HG03520 (cell line): ENCODE measurements at regions not wholly inside any gene's neighbourhood (a gene's known extent, or its start where the extent isn't known, plus 50 kb on each side); places are given as distances from the start of the nearest gene placed in this dataset.

Experiments used
- ATAC-seq: cut with Tn5 transposase; IDR thresholded peaks from one replicate; pipeline ENCODE4 v1.9.1; 2021; ENCODE audit warnings: mild to moderate bottlenecking, moderate library complexity; ENCODE audit not compliant: unreplicated experiment

DNA sequence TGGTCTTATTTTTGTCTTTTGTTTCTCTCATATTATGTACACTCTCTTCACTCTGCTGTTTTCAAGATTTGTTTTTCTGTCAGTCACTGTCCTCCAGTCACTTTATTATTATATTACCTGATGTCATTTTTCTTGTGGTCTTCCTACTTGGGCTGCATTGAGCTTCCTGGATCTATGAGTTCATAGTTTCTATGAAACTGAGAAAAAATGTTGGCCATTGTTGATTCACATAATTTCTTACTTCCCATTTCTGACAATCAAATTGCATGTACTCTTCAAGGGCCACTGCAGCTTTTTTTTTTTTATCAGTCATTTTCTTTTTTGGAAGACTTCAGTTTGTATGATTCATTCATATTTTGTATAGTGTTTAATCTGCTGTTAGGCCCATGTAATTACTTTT is 1180.6 kb upstream of the GBE1 start:
- no peak for ATAC-seq

DNA sequence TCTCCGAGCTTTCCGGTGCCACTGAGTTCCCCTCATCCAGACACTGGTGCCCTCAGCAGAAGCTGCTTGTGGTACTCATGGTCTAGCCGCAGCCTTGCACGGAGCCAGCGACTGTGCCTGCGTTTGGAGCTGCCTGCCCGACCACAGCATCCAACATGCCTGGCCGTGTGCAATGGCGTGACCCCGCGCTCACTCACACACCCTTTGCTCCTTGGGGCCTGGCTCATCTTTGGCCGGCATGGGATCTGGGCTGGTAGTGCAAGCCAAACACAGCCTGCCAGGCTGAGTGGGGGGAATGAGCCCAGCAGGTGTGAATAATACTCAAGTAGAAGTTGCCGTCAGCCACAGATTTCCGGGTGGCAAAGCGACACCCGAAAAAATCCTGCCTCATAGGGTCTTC is 1178.7 kb upstream of the GBE1 start:
- no peak for ATAC-seq

DNA sequence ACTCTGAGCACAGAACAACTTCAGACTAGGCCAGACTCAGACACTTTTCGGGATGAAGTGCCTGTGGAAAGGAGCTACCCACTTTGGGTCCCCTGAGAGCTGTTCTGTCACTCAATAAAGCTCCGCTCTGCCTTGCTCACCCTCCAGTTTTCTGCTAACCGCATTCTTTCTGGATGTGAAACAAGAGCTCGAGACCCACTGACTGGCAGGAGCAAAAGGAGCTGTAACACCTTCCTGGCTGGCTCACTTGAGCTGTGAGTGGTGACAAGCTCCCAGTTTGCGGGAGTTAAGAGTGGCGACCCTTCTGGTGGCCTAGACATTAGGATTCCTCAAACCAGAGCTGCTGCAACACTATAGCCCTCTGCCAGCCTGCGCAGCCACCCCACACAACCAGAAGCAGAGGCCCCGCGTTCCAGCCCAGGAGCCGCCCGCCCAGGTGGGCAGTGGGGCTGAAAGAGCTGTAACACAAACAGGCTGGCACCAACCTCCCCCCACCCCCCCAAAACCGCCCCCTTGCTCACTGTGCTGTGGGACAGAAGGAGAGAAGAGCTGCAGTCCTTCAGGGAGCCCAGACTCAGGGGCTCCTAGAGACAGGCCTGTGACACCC is 1178.1 kb upstream of the GBE1 start:
- ATAC-seq, result no peak

DNA sequence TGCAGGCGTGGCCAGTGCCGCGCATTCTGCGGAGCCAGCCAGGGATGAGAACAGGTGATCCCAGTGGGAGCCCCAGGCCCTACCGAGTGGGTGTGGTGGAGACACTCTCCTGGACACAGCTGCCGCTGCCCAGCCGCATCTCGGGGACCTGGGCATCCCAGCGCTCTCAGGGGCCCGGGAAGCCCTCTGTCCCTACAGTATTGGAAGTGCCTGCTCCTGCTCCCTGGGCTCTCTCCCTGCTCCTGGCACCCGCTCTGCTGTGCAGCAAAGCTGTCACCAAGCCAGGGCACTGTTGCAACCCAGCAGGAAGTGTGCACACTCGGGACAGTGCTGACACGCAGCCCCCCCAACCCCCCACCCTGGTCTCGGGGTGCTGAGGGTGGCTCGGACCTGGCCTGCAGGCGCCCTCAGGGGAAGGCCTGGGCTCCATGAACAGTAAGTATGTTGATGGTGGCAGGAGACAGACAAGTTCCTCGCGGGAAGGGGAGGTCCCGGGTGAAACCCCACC is 1177.4 kb upstream of the GBE1 start:
- no peak for ATAC-seq

DNA sequence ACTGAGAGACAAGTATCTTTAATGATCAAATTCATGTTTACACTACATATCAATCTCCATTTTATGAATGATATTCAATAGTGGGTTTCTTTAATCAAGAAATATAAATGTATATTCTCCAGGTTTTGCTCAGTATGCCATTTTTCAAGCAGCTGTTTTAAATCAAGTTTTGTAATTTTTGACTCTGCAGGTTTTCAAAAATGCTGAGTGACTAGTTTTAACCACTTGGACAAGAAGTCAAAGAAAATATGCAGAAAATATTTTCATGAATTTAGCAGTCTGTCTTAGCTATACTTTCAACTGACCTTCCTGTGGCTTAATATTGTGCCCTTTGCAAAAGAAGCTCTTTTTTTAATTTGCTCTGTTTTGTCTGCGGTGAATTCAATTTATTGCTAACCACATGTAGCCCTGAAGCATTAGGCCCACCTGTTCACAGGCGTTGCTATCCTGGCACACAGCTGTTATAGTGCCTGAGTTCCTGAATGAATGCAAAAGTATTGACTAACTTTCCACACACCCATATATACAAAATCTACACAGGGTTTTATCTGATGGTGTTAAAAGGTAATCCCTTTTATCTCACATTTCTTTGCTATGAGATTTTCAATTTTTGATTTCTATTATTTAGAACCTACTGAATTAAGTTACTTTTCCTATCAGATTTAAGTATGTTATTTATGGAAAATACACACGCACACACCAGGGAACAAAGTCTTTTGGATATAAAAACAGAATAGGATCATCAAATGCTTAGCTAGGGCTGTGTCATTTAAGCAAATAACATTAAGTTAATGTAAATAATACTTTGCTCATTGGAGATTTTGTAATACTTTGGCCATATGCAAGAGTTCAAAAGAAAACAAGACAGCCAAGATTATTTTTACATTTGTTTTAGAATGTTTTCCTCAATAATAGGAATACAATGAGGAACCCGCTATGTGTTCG is 1166.1 kb upstream of the GBE1 start:
- no peak for ATAC-seq

DNA sequence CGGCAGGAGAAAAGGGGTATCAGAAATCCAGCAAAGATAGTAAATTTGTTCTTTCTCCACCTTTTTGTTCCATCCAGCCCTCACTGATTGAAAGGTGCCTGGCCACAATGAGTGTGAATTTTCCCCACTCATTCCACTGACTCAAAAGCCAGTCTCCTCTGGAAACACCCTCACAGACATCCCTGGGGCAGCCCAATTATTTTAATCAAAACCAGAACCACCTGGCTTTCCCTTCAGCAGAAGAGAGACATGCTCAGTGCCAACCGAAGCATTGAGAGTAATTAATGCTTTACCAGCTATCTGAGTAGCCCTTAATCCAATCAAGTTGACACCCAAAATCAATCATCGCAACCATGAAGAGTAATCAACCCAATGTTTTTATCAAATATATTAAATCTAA is 1129.6 kb upstream of the GBE1 start:
- ATAC-seq, result no peak

DNA sequence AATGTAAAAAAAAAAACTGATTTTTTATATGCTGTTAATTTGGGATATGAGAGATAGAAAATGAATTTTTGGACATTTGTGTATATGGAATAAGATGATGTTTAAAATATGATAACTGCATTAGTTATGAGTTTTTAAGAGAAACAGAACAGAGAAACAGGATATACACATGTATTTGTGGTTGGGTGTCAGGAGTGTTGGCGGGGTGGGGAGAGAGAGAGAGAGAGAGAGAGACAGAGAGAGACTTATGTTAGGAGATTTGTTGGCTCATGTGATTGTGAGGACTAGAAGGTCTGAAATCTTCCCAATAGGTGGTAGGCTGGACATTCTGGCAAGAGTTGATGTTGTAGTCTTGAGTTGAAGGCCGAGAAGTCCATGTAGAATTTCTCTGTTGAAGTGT is 1121.6 kb upstream of the GBE1 start:
- ATAC-seq, result no peak

DNA sequence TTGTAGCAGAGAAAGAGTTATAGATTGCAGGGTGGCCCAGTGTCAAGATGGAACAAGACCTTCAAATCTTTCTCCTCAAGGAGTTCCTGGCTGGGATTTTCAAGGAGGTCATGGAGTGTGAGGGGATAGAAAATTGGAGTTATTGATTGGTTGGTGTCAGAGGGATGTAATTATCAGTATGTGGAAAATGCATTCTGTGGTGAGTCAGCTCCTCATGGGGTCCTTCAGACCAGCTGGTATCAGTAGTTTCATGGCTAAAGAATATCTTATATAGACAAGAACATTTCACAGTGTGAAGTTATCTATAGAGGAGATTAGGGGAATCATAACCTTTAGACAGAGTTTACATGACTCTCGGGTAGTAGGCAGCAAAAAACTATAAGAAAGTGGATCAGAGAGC is 1114.0 kb upstream of the GBE1 start:
- no peak for ATAC-seq

DNA sequence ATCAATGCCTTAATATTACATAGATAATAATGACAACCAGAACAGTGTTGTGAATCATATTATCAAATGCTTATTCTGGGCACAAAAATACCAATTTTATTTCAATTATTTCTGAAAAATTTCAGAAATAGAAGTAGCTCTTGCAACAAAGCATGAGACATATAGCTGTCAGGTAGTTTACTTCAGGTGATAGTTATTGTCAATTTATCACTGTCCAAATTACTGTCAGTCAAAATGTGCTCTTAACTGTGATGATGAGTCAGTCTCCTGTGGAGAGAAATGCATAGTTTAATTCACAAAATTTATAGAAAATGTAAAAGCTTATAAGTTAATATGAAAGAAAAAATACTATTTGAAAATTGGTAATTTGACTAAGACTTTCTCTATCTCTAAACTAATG is 1078.4 kb upstream of the GBE1 start:
- no peak for ATAC-seq

DNA sequence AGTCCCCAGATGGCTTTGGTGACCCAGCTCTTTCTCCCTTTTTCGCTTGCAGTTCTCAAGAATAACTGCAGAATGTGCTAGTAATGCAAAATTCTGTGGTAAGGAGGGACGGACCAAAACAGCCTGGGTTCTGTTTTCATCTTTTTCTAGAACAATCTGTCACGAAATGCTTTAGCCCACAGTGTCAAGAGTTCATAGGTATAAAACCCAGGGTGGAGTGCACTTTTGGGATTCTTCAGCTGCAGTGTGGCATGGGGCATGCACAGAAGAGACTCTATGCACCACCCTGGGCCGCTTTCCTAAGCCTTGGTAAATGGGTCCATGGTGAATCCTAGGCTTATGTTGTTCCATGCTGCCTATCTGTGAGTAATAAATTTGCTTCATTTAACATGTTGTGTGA is 1072.7 kb upstream of the GBE1 start:
- ATAC-seq, result no peak

DNA sequence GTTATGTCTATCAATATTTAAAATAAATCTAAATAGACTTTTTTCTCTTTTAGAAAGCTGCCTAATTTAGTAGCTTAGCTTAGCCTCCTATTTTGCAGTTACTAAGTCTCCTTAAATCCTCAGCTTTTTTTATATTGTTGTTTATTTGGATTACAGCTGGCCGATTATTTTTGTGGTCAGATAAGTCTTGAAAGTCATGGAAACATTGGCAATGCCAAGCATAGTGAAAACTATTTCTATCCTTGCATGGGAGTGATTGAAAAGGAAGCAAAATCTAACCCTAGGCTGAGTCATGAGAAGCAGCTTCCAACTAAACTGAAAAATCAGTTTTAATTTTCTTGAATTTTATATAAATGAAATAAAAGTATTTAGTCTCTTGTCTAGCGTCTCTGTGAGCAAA is 1063.0 kb upstream of the GBE1 start:
- no peak for ATAC-seq

DNA sequence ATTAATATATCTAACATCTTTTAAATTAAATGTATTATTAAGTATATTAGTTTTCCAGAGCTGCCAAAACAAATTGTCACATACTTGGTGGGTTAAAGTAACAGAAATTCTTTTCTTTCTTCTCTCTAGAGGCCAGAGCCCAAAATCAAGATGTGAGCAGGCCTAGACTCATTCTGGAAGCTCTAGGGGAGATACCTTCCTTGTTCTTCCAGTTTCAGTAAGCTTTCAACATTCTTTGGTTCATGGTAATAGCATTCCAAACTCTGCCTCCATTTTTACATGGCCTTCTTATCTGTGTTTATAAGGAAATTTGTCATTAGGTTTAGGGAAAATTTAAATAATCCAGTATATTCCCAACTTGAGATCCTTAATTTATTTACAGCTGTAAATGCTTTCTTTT is 1054.6 kb upstream of the GBE1 start:
- no peak for ATAC-seq

DNA sequence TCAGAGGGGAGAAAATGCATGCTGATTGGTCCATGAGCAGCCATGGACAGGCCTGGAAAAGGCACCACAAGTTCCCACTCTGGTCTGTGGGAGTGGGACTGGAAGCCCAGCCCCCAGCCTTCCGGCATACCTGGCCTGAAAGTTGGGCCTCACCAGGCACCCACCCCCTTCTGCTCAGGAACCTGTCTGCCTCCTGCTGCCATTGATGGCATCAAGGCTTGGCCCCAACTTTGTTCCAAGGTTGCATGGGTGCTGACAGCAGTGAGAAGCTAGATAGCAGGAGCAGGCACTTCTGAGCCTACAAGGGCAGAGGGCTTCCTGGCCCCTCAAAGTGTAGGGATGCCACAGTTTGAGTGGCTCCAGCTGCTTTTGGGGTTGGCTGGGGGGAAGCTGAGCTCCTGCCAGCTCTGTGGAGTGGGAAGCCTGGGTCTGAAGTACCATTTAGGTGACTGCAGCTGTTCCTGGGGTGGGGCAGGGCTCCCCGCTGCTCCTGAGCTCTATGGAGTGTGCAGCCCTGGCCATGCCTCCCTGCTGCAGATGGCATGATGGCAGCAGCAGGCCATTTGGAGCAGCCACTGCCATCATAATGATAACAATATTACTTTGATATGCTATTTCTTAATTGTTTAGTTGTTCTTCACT is 1054.1 kb upstream of the GBE1 start:
- no peak for ATAC-seq

DNA sequence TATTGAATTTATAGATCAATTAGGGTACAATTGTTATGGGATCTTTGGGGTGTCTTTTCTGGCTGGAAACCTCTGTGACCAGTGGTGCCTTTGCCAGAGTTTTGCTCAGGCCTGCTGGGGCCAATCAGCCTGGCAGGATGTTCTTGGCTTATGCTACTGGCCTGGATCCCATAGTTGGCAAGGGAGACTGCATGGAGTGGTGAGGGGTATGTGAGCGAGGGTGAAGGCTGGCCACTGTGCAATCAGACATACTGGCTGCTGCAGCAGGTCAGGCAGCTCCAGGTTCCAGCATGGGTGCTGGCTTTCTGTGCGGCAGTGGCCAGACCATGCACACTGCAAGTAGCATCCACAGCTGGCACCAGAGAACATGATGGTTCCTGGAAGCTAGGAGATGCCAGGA is 1053.2 kb upstream of the GBE1 start:
- ATAC-seq, result no peak

DNA sequence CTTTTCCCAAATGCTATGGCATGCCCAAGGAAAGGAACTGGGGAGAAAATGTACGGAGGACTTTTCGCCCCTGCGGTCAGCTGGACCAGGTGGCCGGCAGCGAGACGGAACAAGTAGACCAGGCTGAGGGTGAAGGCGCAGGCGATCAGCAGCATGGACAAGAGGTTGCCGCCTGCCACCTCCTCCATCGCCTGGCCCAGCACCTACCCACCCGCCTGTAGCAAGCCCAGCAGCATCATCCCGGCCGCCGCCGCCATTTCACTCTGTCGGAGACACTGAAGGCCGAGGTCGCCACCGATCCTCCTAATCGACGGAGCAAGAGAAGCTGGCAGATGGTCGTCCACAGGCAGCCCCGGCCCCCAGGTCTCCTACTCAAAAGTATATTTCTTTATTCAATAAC is 1046.3 kb upstream of the GBE1 start:
- no peak for ATAC-seq

DNA sequence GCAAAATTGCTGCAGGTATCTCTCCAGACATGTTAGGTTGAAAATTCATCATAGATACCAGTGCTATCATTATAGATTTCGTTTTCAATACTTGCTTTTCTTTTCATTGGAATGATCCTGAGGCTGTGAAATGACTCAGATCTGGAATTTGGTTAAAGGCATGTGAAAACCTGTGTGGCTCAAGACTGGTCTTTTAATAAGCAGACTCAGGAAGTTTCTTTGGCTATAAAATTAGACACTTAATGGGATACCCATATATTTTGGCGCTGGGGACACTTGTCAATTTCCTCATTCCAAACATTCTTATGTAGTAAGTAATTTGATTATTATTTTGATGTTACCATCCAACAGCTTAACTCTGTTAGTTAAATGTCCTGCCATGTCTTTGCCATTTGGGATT is 1041.1 kb upstream of the GBE1 start:
- no peak for ATAC-seq

DNA sequence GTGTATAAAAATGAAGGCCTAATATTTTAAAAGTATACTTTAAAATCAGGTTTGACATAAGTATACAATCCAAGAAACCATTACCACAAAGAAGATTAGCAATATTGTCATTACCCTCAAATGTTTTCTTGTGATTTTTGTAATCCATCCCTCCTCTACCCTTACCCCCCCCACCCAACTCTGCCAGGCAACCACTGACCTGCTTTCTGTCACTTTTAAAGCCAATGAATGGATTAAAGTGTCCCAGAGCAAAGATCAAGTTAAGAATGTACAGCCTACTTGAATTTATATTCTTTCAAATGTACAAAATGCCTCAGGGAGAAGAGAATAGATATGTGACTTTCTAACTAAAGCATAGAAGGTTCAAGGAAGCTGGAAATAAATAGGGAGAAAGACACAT is 1038.8 kb upstream of the GBE1 start:
- no peak for ATAC-seq

DNA sequence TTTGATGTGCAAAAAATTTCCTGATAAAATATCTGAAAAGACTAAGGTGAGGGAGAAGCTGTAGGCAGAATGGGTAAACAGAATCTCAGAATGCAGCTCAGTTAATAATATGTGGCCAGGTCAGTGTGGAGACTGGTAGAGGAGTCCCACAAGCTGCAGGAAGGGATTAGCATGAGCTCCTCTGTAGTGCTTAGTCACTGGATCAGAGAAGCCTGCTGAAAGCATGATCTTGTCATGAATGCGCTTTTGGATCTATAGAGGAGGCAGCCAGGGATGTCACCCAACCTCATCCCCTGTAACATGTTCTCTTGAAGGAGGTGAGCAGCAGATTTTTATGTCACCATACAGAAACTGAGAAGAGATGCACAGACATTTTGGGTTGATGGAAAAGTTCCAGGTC is 1035.3 kb upstream of the GBE1 start:
- no peak for ATAC-seq

DNA sequence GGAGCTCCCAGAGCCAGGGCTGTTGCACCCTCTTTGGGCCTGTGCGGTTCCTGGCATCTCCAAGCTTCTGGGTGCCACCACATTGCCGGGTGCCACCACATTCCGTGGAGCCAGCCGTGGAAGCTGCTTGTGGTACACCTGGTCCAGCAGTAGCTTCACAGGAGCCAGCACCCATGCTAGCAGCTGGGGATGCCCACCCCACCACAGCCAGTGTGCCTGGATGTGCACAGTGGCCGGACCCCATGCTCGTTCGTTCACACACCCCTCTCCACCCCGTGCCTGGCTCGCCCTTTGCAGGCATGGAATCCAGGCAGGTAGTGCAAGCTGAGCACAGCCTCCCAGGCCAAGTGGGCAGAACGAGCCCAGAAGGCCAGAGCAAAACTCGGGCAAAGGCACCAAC is 1029.8 kb upstream of the GBE1 start:
- ATAC-seq, result no peak

DNA sequence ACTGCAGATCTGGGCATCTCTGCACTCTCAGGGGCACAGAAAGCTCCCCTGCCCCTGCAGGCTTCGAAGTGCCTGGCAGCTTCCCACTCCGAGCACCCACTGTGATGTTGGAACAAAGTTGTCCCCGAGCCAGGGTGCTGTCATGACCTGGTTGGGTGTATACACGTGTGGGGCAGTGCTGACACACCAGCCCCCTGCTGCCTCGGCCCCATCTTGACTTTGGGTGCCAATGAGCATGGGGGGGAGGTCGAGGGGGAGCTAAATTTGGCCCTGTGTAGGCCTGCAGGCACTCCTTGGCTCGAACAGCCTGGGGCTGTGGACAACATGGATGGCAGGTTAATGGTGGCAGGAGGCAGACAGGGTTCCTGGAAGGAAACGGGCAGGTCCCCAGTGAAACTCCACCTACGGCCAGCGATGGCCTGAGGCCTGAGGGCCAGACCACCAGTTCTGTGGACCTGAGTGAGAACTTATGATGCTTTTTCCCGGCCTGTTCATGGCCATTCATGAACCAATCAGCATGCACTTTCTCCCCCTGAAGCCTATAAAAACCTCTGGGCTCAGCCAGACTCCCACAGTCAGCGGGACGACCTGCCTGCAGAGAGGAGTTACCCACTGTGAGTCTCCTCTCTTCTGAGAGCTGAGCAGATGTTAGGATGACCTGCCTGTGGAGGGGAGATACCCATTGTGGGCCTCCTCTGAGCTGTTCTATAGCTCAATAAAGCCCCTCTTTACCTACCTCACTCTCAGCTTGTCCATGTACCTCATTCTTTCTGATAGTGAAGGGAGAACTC is 1029.1 kb upstream of the GBE1 start:
- ATAC-seq, result no peak

DNA sequence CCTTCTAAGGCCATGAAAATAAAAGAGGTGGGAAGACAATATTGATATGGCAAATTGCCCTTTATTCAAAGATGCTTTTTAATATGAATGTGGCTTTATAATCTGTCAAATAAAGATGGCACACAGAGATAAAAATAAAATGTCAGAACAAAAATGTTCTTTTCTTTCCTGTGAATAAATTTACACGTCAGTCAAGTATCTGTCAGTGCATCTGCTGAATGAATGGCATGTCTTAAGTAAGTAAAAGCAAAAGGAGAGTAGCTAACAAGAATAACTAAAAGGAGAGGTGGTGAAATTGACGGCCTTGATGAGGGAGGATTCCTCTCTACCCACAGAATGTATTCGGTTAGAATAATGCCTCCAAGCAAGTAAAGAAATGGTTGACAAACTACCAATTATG is 1021.7 kb upstream of the GBE1 start:
- ATAC-seq, result no peak
